Astrocyte of the cerebellum (primary cell): ENCODE measurements at regions not wholly inside any gene's neighbourhood (a gene's known extent, or its start where the extent isn't known, plus 50 kb on each side); places are given as distances from the start of the nearest gene placed in this dataset.

ENCODE experiments used
- DNase-seq: peaks from one replicate; pipeline ENCODE4 v3.0.0-alpha.2; 2011; ENCODE audit warnings: low read depth
- H3K4me3 ChIP-seq: 2 replicates; pipeline ENCODE4 v1.5.1; 2011; ENCODE audit warnings: mild to moderate bottlenecking, low read depth, low read length, moderate library complexity
- CTCF ChIP-seq: IDR thresholded peaks from 2 replicates; pipeline ENCODE4 v1.5.1; 2012; ENCODE audit warnings: low read length, low read depth, moderate library complexity, mild to moderate bottlenecking; ENCODE audit errors: missing control alignments
- in situ Hi-C: cut with HindIII; loops from 2 replicates; pipeline ENCODE4 v1.10.0; 2017; ENCODE audit warnings: low sequenced_read_pairs

- in situ Hi-C loops: no loop called here
- DNase-seq: no peak
- TF ChIP-seq CTCF: no peak
- no peak overlapping the region for H3K4me3 ChIP-seq
Measured at GRCh38 chr20:24314053-24314452, 155.4 kb upstream of the SYNDIG1 start.

- TF ChIP-seq CTCF: no peak
- DNase-seq: no peak
- in situ Hi-C loops: no loop called here
- H3K4me3 ChIP-seq: no peak overlapping the region
Measured at GRCh38 chr20:24309596-24309995, 159.8 kb upstream of the SYNDIG1 start.

- in situ Hi-C loops: no loop called here
- TF ChIP-seq CTCF: no peak
- no peak for DNase-seq
- H3K4me3 ChIP-seq: no peak overlapping the region
Measured at GRCh38 chr20:24305371-24305770, 164.1 kb upstream of the SYNDIG1 start.

GRCh38 chr20:24304291-24304690 lies 165.1 kb upstream of the SYNDIG1 start:
- no peak for TF ChIP-seq CTCF
- no peak for DNase-seq
- in situ Hi-C loops: no loop called here
- no peak overlapping the region for H3K4me3 ChIP-seq

GRCh38 chr20:24303393-24304170 lies 165.8 kb upstream of the SYNDIG1 start:
- in situ Hi-C loops: no loop called here
- TF ChIP-seq CTCF: no peak
- no peak for DNase-seq
- no peak overlapping the region for H3K4me3 ChIP-seq

GRCh38 chr20:24297993-24298392 lies 171.4 kb upstream of the SYNDIG1 start:
- TF ChIP-seq CTCF: no peak
- no peak for DNase-seq
- no peak overlapping the region for H3K4me3 ChIP-seq
- in situ Hi-C loops: no loop called here
